OCI-LY3 (cell line): ENCODE measurements at regions not wholly inside any gene's neighbourhood (a gene's known extent, or its start where the extent isn't known, plus 50 kb on each side); places are given as distances from the start of the nearest gene placed in this dataset.

ENCODE experiments used
- EZH2phosphoT487 ChIP-seq: fragments of 200-600 bp; shearing (Covaris generic); IDR thresholded peaks from 2 replicates; pipeline ENCODE4 v1.6.1; 2018; ENCODE audit warnings: antibody characterized with exemption, mixed run types, low read depth
- TF ChIP-seq, protein P1 (sequence below): fragments of 200-600, 300-600 bp; sonication (generic); IDR thresholded peaks from 2 replicates; pipeline ENCODE4 v1.5.1; 2014; ENCODE audit warnings: antibody characterized with exemption, low read length, low read depth

DNA sequence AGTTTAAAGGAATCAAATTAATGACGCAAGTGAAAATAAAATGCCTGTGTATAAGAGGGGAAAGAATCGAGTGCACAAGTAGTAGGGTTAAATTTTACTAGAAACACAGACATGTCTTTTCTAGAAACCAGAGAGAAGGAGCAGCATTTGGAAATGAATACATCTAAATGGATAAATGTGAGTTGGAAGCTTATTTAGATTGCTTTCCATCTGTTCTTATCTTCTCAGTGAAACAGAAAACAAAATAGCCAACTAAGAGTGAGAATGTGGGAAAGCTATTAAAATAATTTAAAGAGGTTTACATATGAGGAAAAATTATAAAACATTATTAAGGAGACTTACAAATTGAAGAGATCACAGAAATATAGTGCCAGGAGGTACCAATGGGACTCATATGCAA is 1818.9 kb upstream of the FLRT2 start:
- TF ChIP-seq, protein P1, sequence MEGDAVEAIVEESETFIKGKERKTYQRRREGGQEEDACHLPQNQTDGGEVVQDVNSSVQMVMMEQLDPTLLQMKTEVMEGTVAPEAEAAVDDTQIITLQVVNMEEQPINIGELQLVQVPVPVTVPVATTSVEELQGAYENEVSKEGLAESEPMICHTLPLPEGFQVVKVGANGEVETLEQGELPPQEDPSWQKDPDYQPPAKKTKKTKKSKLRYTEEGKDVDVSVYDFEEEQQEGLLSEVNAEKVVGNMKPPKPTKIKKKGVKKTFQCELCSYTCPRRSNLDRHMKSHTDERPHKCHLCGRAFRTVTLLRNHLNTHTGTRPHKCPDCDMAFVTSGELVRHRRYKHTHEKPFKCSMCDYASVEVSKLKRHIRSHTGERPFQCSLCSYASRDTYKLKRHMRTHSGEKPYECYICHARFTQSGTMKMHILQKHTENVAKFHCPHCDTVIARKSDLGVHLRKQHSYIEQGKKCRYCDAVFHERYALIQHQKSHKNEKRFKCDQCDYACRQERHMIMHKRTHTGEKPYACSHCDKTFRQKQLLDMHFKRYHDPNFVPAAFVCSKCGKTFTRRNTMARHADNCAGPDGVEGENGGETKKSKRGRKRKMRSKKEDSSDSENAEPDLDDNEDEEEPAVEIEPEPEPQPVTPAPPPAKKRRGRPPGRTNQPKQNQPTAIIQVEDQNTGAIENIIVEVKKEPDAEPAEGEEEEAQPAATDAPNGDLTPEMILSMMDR, result no peak
- TF ChIP-seq EZH2phosphoT487, result no peak
